NCI-H146 treated with DMSO at 0.1 percent for 48 hours (cell line): ENCODE measurements at regions not wholly inside any gene's neighbourhood (a gene's known extent, or its start where the extent isn't known, plus 50 kb on each side); places are given as distances from the start of the nearest gene placed in this dataset.

Experiments
- DNase-seq: peaks from one replicate; lab custom pipeline; 2025; ENCODE audit not compliant: unreplicated experiment; lab: John Stamatoyannopoulos, UW

GRCh38 chr15:87293031-87293430 lies 963.5 kb downstream of the NTRK3 start:
- no peak for DNase-seq

- DNase-seq: no peak
Observed at GRCh38 chr15:87287156-87287555, 969.4 kb downstream of the NTRK3 start.

GRCh38 chr15:87269566-87269965 lies 987.0 kb downstream of the NTRK3 start:
- DNase-seq: no peak

- DNase-seq: no peak
Observed at GRCh38 chr15:87268675-87269074, 987.9 kb downstream of the NTRK3 start.

- no peak for DNase-seq
Observed at GRCh38 chr15:87267798-87268197, 988.7 kb downstream of the NTRK3 start.

GRCh38 chr15:87263871-87264270 lies 992.7 kb downstream of the NTRK3 start:
- no peak for DNase-seq

- DNase-seq: no peak
Observed at GRCh38 chr15:87263296-87263695, 993.2 kb downstream of the NTRK3 start.

- no peak for DNase-seq
Observed at GRCh38 chr15:87245592-87245991, 1010.9 kb downstream of the NTRK3 start.

GRCh38 chr15:87243474-87243873 lies 1013.1 kb downstream of the NTRK3 start:
- no peak for DNase-seq

GRCh38 chr15:87239582-87240230 lies 1016.8 kb downstream of the NTRK3 start:
- DNase-seq: no peak

- DNase-seq: no peak
Observed at GRCh38 chr15:87238451-87239068, 1018.0 kb downstream of the NTRK3 start.

- no peak for DNase-seq
Observed at GRCh38 chr15:87228460-87228859, 1028.1 kb downstream of the NTRK3 start.

GRCh38 chr15:87227846-87228245 lies 1028.7 kb downstream of the NTRK3 start:
- no peak for DNase-seq

- DNase-seq: no peak
Observed at GRCh38 chr15:87225436-87225835, 1031.1 kb downstream of the NTRK3 start.

- no peak for DNase-seq
Observed at GRCh38 chr15:87224404-87224803, 1032.1 kb downstream of the NTRK3 start.

- no peak for DNase-seq
Observed at GRCh38 chr15:87219650-87220615, 1036.6 kb downstream of the NTRK3 start.

- no peak for DNase-seq
Observed at GRCh38 chr15:87215100-87215499, 1041.4 kb downstream of the NTRK3 start.

GRCh38 chr15:87213626-87214025 lies 1042.9 kb downstream of the NTRK3 start:
- no peak for DNase-seq

- DNase-seq: no peak
Observed at GRCh38 chr15:87212041-87212440, 1044.5 kb downstream of the NTRK3 start.

- DNase-seq: no peak
Observed at GRCh38 chr15:87211547-87211946, 1045.0 kb downstream of the NTRK3 start.

- DNase-seq: no peak
Observed at GRCh38 chr15:87209891-87210689, 1046.4 kb downstream of the NTRK3 start.
